ENCODE measurements at regions not wholly inside any gene's neighbourhood (a gene's known extent, or its start where the extent isn't known, plus 50 kb on each side); places are given as distances from the start of the nearest gene placed in this dataset.

DNA sequence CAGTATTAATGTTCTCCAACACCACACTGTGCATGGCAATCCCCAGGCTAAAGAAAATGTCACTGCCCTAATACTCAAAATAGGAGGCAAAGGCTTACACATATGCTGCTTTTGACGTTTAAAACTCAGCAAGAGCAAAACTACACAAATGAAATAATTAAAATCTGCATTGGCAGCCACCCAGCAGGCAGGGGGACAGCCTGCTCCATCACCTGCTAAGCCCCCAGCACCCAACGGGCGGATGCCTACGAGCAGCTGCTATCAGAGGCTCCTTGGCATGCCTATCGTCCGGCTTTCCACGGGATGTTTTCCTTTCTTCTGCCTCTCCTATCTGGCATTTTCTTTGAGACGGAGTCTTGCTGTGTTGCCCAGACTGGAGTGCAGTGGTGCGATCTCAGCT, 337.5 kb downstream of the SOX9 start:
- H3K9me3 ChIP-seq: no peaks in the 10 kb centered on the region
- no peak for DNase-seq
- H3K4me3 ChIP-seq: no peak overlapping the region
- intact Hi-C loops (cut with DNase I; ENCODE audit: low total_unique reads): no loop called here
- H3K27ac ChIP-seq: no peak overlapping the region
- TF ChIP-seq, protein P1, sequence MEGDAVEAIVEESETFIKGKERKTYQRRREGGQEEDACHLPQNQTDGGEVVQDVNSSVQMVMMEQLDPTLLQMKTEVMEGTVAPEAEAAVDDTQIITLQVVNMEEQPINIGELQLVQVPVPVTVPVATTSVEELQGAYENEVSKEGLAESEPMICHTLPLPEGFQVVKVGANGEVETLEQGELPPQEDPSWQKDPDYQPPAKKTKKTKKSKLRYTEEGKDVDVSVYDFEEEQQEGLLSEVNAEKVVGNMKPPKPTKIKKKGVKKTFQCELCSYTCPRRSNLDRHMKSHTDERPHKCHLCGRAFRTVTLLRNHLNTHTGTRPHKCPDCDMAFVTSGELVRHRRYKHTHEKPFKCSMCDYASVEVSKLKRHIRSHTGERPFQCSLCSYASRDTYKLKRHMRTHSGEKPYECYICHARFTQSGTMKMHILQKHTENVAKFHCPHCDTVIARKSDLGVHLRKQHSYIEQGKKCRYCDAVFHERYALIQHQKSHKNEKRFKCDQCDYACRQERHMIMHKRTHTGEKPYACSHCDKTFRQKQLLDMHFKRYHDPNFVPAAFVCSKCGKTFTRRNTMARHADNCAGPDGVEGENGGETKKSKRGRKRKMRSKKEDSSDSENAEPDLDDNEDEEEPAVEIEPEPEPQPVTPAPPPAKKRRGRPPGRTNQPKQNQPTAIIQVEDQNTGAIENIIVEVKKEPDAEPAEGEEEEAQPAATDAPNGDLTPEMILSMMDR (IDR thresholded peaks at IDR 0.05): no peak
- H3K27me3 ChIP-seq: no peaks in the 10 kb centered on the region
- no peaks in the 10 kb centered on the region for H3K36me3 ChIP-seq
- no peaks in the 10 kb centered on the region for H3K4me1 ChIP-seq

DNA sequence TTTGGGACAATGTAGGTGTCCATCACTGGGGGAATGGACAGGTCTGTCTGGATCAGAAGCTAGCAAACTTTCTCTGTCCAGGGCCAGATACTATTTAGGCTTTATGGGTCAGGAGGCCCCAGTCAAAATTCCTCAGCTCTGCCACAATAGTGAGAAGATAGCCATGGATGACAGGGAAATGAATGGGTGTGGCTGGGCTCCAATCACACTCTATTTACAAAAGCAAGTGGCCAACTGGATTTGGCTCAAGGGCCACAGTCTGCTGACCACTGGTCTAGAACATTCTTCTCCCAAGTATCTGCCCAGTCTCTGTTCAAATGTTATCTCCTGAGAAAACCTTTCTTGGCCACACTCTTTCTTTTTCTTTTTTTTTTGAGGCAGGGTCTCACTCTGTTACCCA, 339.9 kb downstream of the SOX9 start:
- peaks cover 0 to 4% (median 1%) of the 10 kb centered on the region in 4 donors for H3K4me1 ChIP-seq
- no peak overlapping the region for H3K27ac ChIP-seq
- no peaks in the 10 kb centered on the region for H3K9me3 ChIP-seq
- no peaks in the 10 kb centered on the region for H3K36me3 ChIP-seq
- no peak for DNase-seq
- no peaks in the 10 kb centered on the region for H3K27me3 ChIP-seq
- intact Hi-C loops (cut with DNase I; ENCODE audit: low total_unique reads): no loop called here
- TF ChIP-seq, protein P1 (IDR thresholded peaks at IDR 0.05): no peak
- H3K4me3 ChIP-seq: no peak overlapping the region

DNA sequence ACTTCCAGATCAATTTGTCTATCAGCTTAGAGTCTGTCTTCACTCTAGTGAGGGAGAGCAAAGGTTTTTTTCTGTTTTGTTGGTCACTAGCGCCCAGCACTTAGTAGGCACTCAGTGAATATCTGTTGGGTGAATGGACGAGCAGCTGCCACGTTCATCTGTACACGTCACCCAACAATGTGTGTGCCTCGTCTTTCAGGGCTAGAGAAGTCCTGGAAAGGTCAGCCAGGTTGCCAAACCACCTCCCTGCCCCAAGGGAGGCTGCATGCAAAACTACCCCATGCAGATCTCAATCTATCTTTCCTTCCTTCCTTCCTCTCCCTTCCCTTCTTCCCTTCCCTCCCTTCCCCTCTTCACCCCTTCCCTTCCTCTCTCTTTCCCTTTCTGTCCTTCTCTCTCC, 340.9 kb downstream of the SOX9 start:
- H3K4me1 ChIP-seq: peaks cover 0 to 6% (median 2%) of the 10 kb centered on the region in 4 donors
- no peaks in the 10 kb centered on the region for H3K36me3 ChIP-seq
- TF ChIP-seq, protein P1 (IDR thresholded peaks at IDR 0.05): no peak
- no peak for DNase-seq
- H3K9me3 ChIP-seq: no peaks in the 10 kb centered on the region
- no peak overlapping the region for H3K4me3 ChIP-seq
- intact Hi-C loops (cut with DNase I; ENCODE audit: low total_unique reads): no loop called here
- H3K27me3 ChIP-seq: no peaks in the 10 kb centered on the region
- H3K27ac ChIP-seq: no peak overlapping the region

DNA sequence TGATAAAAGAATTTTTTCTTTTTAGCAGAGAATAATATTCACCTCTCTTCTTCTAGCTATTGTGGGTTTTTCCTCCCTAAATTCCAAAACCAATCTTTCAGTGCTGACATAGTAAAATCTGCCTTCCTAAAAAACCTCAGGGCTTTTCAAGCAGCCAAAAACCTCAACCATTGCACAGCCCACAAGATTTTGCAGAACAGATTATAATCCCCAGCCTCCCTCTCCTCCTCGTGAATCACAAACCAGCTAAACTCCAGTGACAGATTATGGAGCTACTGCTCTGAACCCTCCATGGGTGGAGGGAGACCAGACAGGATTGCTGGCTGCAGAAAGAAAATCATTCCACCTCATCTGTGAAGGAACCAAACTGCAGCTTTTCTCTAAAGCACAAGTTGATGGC, 341.6 kb downstream of the SOX9 start:
- H3K4me3 ChIP-seq: no peak overlapping the region
- peaks cover 0 to 6% (median 2%) of the 10 kb centered on the region in 4 donors for H3K4me1 ChIP-seq
- no peaks in the 10 kb centered on the region for H3K9me3 ChIP-seq
- TF ChIP-seq, protein P1 (IDR thresholded peaks at IDR 0.05): no peak
- H3K36me3 ChIP-seq: no peaks in the 10 kb centered on the region
- intact Hi-C loops (cut with DNase I; ENCODE audit: low total_unique reads): no loop called here
- no peaks in the 10 kb centered on the region for H3K27me3 ChIP-seq
- no peak for DNase-seq
- H3K27ac ChIP-seq: no peak overlapping the region

DNA sequence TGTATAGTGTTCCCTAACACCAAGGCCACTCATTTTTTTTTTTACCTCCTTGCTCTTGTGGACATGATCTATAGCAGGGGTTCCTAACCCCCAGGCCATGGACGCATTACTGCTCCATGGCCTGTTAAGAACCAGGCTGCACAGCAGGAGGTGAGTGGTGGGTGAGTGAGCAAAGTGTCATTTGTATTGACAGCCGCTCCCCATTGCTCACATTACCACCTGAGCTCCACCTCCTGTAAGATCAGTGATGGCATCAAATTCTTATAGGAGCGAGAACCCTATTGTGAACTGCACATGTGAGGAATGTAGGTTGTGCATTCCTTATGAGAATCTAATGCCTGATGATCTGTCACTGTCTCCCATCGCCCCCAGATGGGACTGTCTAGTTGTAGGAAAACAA, 342.0 kb downstream of the SOX9 start:
- no peak overlapping the region for H3K4me3 ChIP-seq
- no peaks in the 10 kb centered on the region for H3K36me3 ChIP-seq
- intact Hi-C loops (cut with DNase I; ENCODE audit: low total_unique reads): no loop called here
- DNase-seq: no peak
- TF ChIP-seq, protein P1 (IDR thresholded peaks at IDR 0.05): no peak
- H3K27me3 ChIP-seq: no peaks in the 10 kb centered on the region
- no peak overlapping the region for H3K27ac ChIP-seq
- H3K9me3 ChIP-seq: no peaks in the 10 kb centered on the region
- peaks cover 0 to 6% (median 2%) of the 10 kb centered on the region in 4 donors for H3K4me1 ChIP-seq
